Esophagus squamous epithelium (tissue), 5 donors: ENCODE measurements at regions not wholly inside any gene's neighbourhood (a gene's known extent, or its start where the extent isn't known, plus 50 kb on each side); places are given as distances from the start of the nearest gene placed in this dataset.

Experiments
- DNase-seq: peaks from one replicate; lab custom pipeline; 2025; lab: John Stamatoyannopoulos, UW
- H3K27ac ChIP-seq, 4 donors: fragments of 200-600 bp; sonication (generic); one replicate each; pipeline ENCODE4 v1.5.1; 2016 to 2019; ENCODE audit warnings: mild to moderate bottlenecking in 1 of 4
- H3K27me3 ChIP-seq, 4 donors: fragments of 200-600 bp; sonication (generic); 1 replicate in 3 of 4; 2 replicates in 1 of 4; pipeline versions ENCODE4 v1.5.1 to v1.6.0; 2017 to 2021; ENCODE audit warnings: antibody characterized with exemption in 1 of 4
- H3K36me3 ChIP-seq, 3 donors: fragments of 200-600 bp; sonication (generic); one replicate each; pipeline ENCODE4 v1.5.1; 2016 to 2019
- H3K4me1 ChIP-seq, 3 donors: fragments of 200-600 bp; sonication (generic); one replicate each; pipeline ENCODE4 v1.5.1; 2017 to 2019
- H3K4me3 ChIP-seq, 4 donors: fragments of 200-600 bp; sonication (generic); 1 replicate in 3 of 4; 2 replicates in 1 of 4; pipeline ENCODE4 v1.5.1; 2016 to 2019; ENCODE audit warnings: mild to moderate bottlenecking in 2 of 4, moderate library complexity in 1 of 4
- H3K9me3 ChIP-seq, 3 donors: fragments of 200-600 bp; sonication (generic); one replicate each; pipeline ENCODE4 v1.5.1; 2016 to 2019
- CTCF ChIP-seq, 6 experiments: fragments of 450-650 bp in 4 of 6; fragments of 200-600 bp in 2 of 6; sonication (generic) in 2 of 6; IDR thresholded peaks; one replicate each; pipeline ENCODE4 v1.5.1; 2016 to 2019; ENCODE audit warnings: antibody characterized with exemption in 6 of 6, mild to moderate bottlenecking in 4 of 6, moderate library complexity in 4 of 6
- POLR2A ChIP-seq, 4 donors: fragments of 450-650 bp; IDR thresholded peaks; one replicate each; pipeline ENCODE4 v1.6.1; 2017; ENCODE audit warnings: antibody characterized with exemption in 4 of 4, mild to moderate bottlenecking in 4 of 4, moderate library complexity in 3 of 4
- WGBS, 2 donors: methylation state at CpG; one replicate each; pipeline ENCODE4 v1.1.5; 2018; 5-methylcytosine and 5-hydroxymethylcytosine counted together
- intact Hi-C: fragments of 100-400 bp; cut with DNase I; formaldehyde crosslinking; loops from one replicate; pipeline ENCODE4 v1.15.0; 2022
- donor health status: DM: yes; HTN: yes; CAD: no.

GRCh38 chr2:236939721-236940231 is 145.9 kb upstream of the COPS8 start:
- DNase-seq, result no peak
- intact Hi-C loops, result no loop called here
- Histone ChIP-seq H3K27me3 (peaks cover 0 to 5% (median 0%) of the 10 kb centered on the region in 4 donors), H3K36me3 (no peaks in the 10 kb centered on the region), H3K4me3 (no peak overlapping the region), H3K27ac (no peak overlapping the region), H3K4me1 (peaks cover 0 to 3% (median 0%) of the 10 kb centered on the region in 3 donors), H3K9me3 (no peaks in the 10 kb centered on the region)
- TF ChIP-seq CTCF (IDR thresholded peaks at IDR 0.05) (no peak), POLR2A (IDR thresholded peaks at IDR 0.05) (no peak)
- WGBS, 2 donors, result 55 to 62% methylated on average over 8 to 9 of the region's 11 CpGs

- Histone ChIP-seq H3K36me3 (no peaks in the 10 kb centered on the region), H3K27ac (no peak overlapping the region), H3K4me1 (peaks cover 0 to 3% (median 0%) of the 10 kb centered on the region in 3 donors), H3K27me3 (peaks cover 0 to 5% (median 0%) of the 10 kb centered on the region in 4 donors), H3K9me3 (no peaks in the 10 kb centered on the region), H3K4me3 (no peak overlapping the region)
- WGBS, 2 donors, result 77 to 100% methylated on average over 1 of the region's 1 CpG
- intact Hi-C loops, result no loop called here
- TF ChIP-seq CTCF (IDR thresholded peaks at IDR 0.05), result no peak
- TF ChIP-seq POLR2A (IDR thresholded peaks at IDR 0.05), result no peak
- no peak for DNase-seq
Observed at GRCh38 chr2:236940497-236940896, 145.2 kb upstream of the COPS8 start.

- 72 to 73% methylated on average over 7 of the region's 7 CpGs for WGBS, 2 donors
- no peak for DNase-seq
Observed at GRCh38 chr2:236940916-236941520, 144.7 kb upstream of the COPS8 start.

DNA sequence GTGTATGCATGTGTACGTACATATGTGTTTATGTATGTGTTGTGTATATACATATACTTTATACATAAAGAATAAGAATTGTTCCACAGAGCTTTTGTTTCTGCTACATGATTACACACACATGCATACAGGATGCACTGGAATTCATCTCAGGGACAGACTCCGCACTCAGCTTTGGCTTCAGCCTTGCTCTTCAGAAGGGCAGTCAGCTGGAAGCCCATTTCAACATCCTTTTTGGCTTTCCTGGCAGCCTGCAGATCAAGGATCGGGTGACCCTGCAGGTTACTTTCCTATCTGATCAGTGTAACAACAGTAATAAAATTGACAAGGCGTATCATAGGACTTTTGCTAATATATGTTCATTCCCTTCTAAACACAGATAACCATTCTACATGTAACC is 144.1 kb upstream of the COPS8 start:
- Histone ChIP-seq H3K4me3 (no peak overlapping the region), H3K4me1 (peaks cover 0 to 3% (median 0%) of the 10 kb centered on the region in 3 donors), H3K27me3 (no peaks in the 10 kb centered on the region), H3K9me3 (no peaks in the 10 kb centered on the region), H3K27ac (no peak overlapping the region), H3K36me3 (no peaks in the 10 kb centered on the region)
- TF ChIP-seq CTCF (IDR thresholded peaks at IDR 0.05) (no peak), POLR2A (IDR thresholded peaks at IDR 0.05) (no peak)
- DNase-seq, result no peak
- WGBS, 2 donors, result 73 to 82% methylated on average over 4 of the region's 4 CpGs
- intact Hi-C loops, result no loop called here

More at GRCh38 chr2:236940916-236941520, 144.7 kb upstream of the COPS8 start:
- H3K36me3 ChIP-seq, result no peaks in the 10 kb centered on the region
- TF ChIP-seq POLR2A (IDR thresholded peaks at IDR 0.05), result no peak
- no peak for TF ChIP-seq CTCF (IDR thresholded peaks at IDR 0.05)
- no peak overlapping the region for H3K4me3 ChIP-seq
- intact Hi-C loops, result no loop called here
- peaks cover 0 to 3% (median 0%) of the 10 kb centered on the region in 3 donors for H3K4me1 ChIP-seq
- H3K27ac ChIP-seq, result no peak overlapping the region
- H3K9me3 ChIP-seq, result no peaks in the 10 kb centered on the region
- H3K27me3 ChIP-seq, result peaks cover 0 to 5% (median 0%) of the 10 kb centered on the region in 4 donors

DNA sequence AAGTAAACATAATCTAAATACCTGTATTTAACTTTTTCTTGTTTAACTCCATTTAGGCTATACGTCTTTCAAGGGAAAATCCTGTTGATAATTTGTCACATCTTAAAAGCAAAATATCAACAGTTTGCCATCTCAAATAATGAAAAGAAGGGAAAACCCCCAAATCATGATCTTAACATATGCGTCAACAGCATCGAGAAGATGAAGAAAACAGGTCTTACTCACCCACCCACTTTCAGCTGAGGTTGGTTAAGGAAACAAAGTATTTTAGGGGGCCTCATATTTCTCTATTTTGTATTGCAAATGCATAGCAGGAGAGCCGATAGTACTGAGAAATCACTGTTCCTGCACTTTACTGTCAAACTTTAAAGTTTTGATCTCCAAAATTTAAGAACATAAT is 143.1 kb upstream of the COPS8 start:
- Histone ChIP-seq H3K27ac (no peak overlapping the region), H3K36me3 (no peaks in the 10 kb centered on the region), H3K9me3 (no peaks in the 10 kb centered on the region), H3K4me1 (peaks cover 0 to 3% (median 0%) of the 10 kb centered on the region in 3 donors), H3K4me3 (no peak overlapping the region), H3K27me3 (no peaks in the 10 kb centered on the region)
- DNase-seq, result no peak
- WGBS, 2 donors, result 48 to 73% methylated on average over 4 of the region's 4 CpGs
- TF ChIP-seq CTCF (IDR thresholded peaks at IDR 0.05) (no peak), POLR2A (IDR thresholded peaks at IDR 0.05) (no peak)
- intact Hi-C loops, result no loop called here
